GM23338 (cell line): ENCODE measurements at regions not wholly inside any gene's neighbourhood (a gene's known extent, or its start where the extent isn't known, plus 50 kb on each side); places are given as distances from the start of the nearest gene placed in this dataset.

Experiments
- CREB1 ChIP-seq: fragments of 250-450 bp; sonication (Bioruptor Pico); IDR thresholded peaks from 2 replicates; pipeline ENCODE4 v1.5.0; 2020; ENCODE audit warnings: low read depth, mild to moderate bottlenecking, moderate library complexity
- CTCF ChIP-seq, 2 experiments: fragments of 200-600 bp in 1 of 2; sonication (generic) in 1 of 2; conservative IDR thresholded peaks; 2 replicates each; pipeline versions ENCODE4 v1.5.1 to v1.6.1; 2016 to 2017; ENCODE audit warnings: antibody characterized with exemption in 2 of 2, low read depth in 2 of 2, mild to moderate bottlenecking in 2 of 2, moderate library complexity in 1 of 2
- ETS1 ChIP-seq: IDR thresholded peaks from 2 replicates; pipeline ENCODE4 v1.6.1; 2016; ENCODE audit warnings: antibody characterized with exemption
- EZH2 ChIP-seq: fragments of 200-600 bp; sonication (generic); IDR thresholded peaks from one replicate; pipeline ENCODE4 v1.8.0; 2017; ENCODE audit warnings: antibody characterized with exemption, mild to moderate bottlenecking, low read depth; ENCODE audit not compliant: unreplicated experiment
- EZH2phosphoT487 ChIP-seq: fragments of 200-600 bp; sonication (generic); IDR thresholded peaks from one replicate; pipeline ENCODE4 v1.8.1; 2018; ENCODE audit warnings: antibody characterized with exemption; ENCODE audit not compliant: unreplicated experiment
- JUNB ChIP-seq: IDR thresholded peaks from one replicate; pipeline ENCODE4 v1.6.1; 2016; ENCODE audit warnings: antibody characterized with exemption; ENCODE audit not compliant: unreplicated experiment
- POLR2AphosphoS5 ChIP-seq: IDR thresholded peaks from 2 replicates; pipeline ENCODE4 v1.6.1; 2016; ENCODE audit warnings: antibody characterized with exemption, low read depth
- REST ChIP-seq: IDR thresholded peaks from one replicate; pipeline ENCODE4 v1.6.1; 2018; ENCODE audit warnings: antibody characterized with exemption; ENCODE audit not compliant: unreplicated experiment
- STAT1 ChIP-seq: IDR thresholded peaks from one replicate; pipeline ENCODE4 v1.6.1; 2016; ENCODE audit warnings: antibody characterized with exemption; ENCODE audit not compliant: unreplicated experiment
- TF ChIP-seq, protein P1 (sequence below): fragments of 250-450 bp; sonication (Bioruptor Pico); IDR thresholded peaks from 2 replicates; pipeline ENCODE4 v1.5.0; 2020; ENCODE audit warnings: mild to moderate bottlenecking, moderate library complexity

DNA sequence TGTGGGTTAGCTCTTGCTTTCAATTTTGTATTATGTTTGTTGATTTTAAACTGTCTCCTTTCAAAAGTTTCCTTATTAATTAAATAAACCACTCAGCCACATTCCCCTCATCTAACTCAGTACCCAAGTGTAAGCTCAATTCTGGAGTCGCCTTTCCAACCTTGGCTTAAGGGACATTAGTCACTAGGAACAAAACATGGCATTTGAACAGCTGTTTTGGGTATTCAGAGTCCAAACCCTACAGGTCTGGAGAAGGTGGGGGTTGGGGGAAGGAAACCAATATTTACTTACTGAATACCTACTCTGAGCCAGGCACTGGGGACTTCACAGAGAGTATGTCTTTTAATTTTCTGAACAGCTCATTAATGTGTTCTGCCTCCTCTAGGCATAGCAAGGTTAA lies 117.2 kb upstream of the JUN start:
- no peak for TF ChIP-seq CTCF (conservative IDR thresholded peaks at IDR 0.05; ENCODE audit: low read depth in 2 of 2)
- TF ChIP-seq EZH2, result no peak
- no peak for TF ChIP-seq POLR2AphosphoS5
- TF ChIP-seq CREB1, result no peak
- TF ChIP-seq, protein P1, sequence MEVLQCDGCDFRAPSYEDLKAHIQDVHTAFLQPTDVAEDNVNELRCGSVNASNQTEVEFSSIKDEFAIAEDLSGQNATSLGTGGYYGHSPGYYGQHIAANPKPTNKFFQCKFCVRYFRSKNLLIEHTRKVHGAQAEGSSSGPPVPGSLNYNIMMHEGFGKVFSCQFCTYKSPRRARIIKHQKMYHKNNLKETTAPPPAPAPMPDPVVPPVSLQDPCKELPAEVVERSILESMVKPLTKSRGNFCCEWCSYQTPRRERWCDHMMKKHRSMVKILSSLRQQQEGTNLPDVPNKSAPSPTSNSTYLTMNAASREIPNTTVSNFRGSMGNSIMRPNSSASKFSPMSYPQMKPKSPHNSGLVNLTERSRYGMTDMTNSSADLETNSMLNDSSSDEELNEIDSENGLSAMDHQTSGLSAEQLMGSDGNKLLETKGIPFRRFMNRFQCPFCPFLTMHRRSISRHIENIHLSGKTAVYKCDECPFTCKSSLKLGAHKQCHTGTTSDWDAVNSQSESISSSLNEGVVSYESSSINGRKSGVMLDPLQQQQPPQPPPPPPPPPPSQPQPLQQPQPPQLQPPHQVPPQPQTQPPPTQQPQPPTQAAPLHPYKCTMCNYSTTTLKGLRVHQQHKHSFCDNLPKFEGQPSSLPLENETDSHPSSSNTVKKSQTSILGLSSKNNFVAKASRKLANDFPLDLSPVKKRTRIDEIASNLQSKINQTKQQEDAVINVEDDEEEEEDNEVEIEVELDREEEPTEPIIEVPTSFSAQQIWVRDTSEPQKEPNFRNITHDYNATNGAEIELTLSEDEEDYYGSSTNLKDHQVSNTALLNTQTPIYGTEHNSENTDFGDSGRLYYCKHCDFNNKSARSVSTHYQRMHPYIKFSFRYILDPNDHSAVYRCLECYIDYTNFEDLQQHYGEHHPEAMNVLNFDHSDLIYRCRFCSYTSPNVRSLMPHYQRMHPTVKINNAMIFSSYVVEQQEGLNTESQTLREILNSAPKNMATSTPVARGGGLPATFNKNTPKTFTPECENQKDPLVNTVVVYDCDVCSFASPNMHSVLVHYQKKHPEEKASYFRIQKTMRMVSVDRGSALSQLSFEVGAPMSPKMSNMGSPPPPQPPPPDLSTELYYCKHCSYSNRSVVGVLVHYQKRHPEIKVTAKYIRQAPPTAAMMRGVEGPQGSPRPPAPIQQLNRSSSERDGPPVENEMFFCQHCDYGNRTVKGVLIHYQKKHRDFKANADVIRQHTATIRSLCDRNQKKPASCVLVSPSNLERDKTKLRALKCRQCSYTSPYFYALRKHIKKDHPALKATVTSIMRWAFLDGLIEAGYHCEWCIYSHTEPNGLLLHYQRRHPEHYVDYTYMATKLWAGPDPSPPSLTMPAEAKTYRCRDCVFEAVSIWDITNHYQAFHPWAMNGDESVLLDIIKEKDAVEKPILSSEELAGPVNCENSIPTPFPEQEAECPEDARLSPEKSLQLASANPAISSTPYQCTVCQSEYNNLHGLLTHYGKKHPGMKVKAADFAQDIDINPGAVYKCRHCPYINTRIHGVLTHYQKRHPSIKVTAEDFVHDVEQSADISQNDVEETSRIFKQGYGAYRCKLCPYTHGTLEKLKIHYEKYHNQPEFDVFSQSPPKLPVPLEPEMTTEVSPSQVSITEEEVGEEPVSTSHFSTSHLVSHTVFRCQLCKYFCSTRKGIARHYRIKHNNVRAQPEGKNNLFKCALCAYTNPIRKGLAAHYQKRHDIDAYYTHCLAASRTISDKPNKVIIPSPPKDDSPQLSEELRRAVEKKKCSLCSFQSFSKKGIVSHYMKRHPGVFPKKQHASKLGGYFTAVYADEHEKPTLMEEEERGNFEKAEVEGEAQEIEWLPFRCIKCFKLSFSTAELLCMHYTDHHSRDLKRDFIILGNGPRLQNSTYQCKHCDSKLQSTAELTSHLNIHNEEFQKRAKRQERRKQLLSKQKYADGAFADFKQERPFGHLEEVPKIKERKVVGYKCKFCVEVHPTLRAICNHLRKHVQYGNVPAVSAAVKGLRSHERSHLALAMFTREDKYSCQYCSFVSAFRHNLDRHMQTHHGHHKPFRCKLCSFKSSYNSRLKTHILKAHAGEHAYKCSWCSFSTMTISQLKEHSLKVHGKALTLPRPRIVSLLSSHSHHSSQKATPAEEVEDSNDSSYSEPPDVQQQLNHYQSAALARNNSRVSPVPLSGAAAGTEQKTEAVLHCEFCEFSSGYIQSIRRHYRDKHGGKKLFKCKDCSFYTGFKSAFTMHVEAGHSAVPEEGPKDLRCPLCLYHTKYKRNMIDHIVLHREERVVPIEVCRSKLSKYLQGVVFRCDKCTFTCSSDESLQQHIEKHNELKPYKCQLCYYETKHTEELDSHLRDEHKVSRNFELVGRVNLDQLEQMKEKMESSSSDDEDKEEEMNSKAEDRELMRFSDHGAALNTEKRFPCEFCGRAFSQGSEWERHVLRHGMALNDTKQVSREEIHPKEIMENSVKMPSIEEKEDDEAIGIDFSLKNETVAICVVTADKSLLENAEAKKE (CRISPR knock-in tag), result no peak
- no peak for TF ChIP-seq REST
- TF ChIP-seq EZH2phosphoT487, result no peak
- no peak for TF ChIP-seq STAT1
- no peak for TF ChIP-seq ETS1
- TF ChIP-seq JUNB, result no peak
